ENCODE measurements at regions not wholly inside any gene's neighbourhood (a gene's known extent, or its start where the extent isn't known, plus 50 kb on each side); places are given as distances from the start of the nearest gene placed in this dataset.

DNA sequence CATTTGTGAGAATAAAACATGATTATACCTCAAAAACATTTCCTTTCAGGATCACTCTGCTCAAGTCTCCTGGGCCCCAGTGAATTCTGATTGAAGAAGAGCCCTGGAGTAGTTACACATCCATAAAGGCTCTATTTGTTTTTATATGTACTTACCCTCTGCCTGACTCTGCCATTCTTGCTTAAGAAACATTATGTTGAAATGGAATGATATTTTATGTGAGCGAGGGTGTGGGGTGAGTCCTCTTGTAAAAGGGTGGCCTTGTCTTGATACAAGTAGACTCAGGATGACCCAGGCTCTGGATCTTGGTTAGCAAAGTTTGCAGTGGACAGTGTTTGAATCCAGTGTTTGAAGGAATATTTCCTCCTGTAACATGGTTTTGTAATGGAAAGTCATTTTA lies 215.4 kb upstream of the PREP start:
- H3K27me3 Mint-ChIP-seq (ENCODE audit: low read depth, unreplicated experiment): no peaks in the 10 kb centered on the region
- Histone ChIP-seq H4K20me1 (ENCODE audit: insufficient read depth, low read length) (no peaks in the 10 kb centered on the region), H3K4me1 (ENCODE audit: insufficient read depth, low read length) (no peaks in the 10 kb centered on the region), H3K4me2 (ENCODE audit: low read length) (no peak overlapping the region), H2AFZ (ENCODE audit: low read depth, low read length) (no peak overlapping the region), H3K27me3 (ENCODE audit: insufficient read depth, low read length) (no peaks in the 10 kb centered on the region), H3K79me2 (ENCODE audit: insufficient read depth, low read length) (no peaks in the 10 kb centered on the region), H3K9ac (ENCODE audit: low read length) (no peak overlapping the region), H3K27ac (ENCODE audit: low read depth, low read length) (no peak overlapping the region), H3K9me3 (ENCODE audit: insufficient read depth, low read depth, low read length) (no peaks in the 10 kb centered on the region), H3K4me3 (ENCODE audit: insufficient read depth, low read depth, low read length) (no peak overlapping the region), H3K36me3 (ENCODE audit: insufficient read depth, low read length) (no peaks in the 10 kb centered on the region)
- H3K9me3 Mint-ChIP-seq (ENCODE audit: unreplicated experiment): peaks cover 14% of the 10 kb centered on the region
- no peak for TF ChIP-seq EZH2 (IDR thresholded peaks at IDR 0.05; ENCODE audit: insufficient read depth, low read length)
- TF ChIP-seq CTCF (IDR thresholded peaks at IDR 0.05; ENCODE audit: insufficient read depth, low read depth, low read length): no peak
- no peak overlapping the region for H3K27ac Mint-ChIP-seq (ENCODE audit: unreplicated experiment)
- FAIRE-seq (no peak), DNase-seq (ENCODE audit: low read depth) (no peak)
- no peaks in the 10 kb centered on the region for H3K4me1 Mint-ChIP-seq (ENCODE audit: low read depth, unreplicated experiment)
- H3K4me3 Mint-ChIP-seq (ENCODE audit: unreplicated experiment): no peak overlapping the region
- no peaks in the 10 kb centered on the region for H3K36me3 Mint-ChIP-seq (ENCODE audit: low read depth, unreplicated experiment)

- Histone ChIP-seq H2AFZ (ENCODE audit: low read depth, low read length) (no peak overlapping the region), H3K4me3 (ENCODE audit: insufficient read depth, low read depth, low read length) (no peak overlapping the region), H3K79me2 (ENCODE audit: insufficient read depth, low read length) (no peaks in the 10 kb centered on the region), H3K4me2 (ENCODE audit: low read length) (no peak overlapping the region), H3K27me3 (ENCODE audit: insufficient read depth, low read length) (no peaks in the 10 kb centered on the region), H3K9ac (ENCODE audit: low read length) (no peak overlapping the region), H3K9me3 (ENCODE audit: insufficient read depth, low read depth, low read length) (no peaks in the 10 kb centered on the region), H3K27ac (ENCODE audit: low read depth, low read length) (no peak overlapping the region), H3K4me1 (ENCODE audit: insufficient read depth, low read length) (no peaks in the 10 kb centered on the region), H4K20me1 (ENCODE audit: insufficient read depth, low read length) (no peaks in the 10 kb centered on the region), H3K36me3 (ENCODE audit: insufficient read depth, low read length) (no peaks in the 10 kb centered on the region)
- H3K36me3 Mint-ChIP-seq (ENCODE audit: low read depth, unreplicated experiment): no peaks in the 10 kb centered on the region
- no peak overlapping the region for H3K27ac Mint-ChIP-seq (ENCODE audit: unreplicated experiment)
- no peak for DNase-seq (ENCODE audit: low read depth)
- no peak for FAIRE-seq
- H3K4me1 Mint-ChIP-seq (ENCODE audit: low read depth, unreplicated experiment): peaks cover 3% of the 10 kb centered on the region
- peaks cover 14% of the 10 kb centered on the region for H3K9me3 Mint-ChIP-seq (ENCODE audit: unreplicated experiment)
- H3K27me3 Mint-ChIP-seq (ENCODE audit: low read depth, unreplicated experiment): no peaks in the 10 kb centered on the region
- TF ChIP-seq CTCF (IDR thresholded peaks at IDR 0.05; ENCODE audit: insufficient read depth, low read depth, low read length): no peak
- no peak for TF ChIP-seq EZH2 (IDR thresholded peaks at IDR 0.05; ENCODE audit: insufficient read depth, low read length)
- H3K4me3 Mint-ChIP-seq (ENCODE audit: unreplicated experiment): no peak overlapping the region
These were observed 213.6 kb upstream of the PREP start for GRCh38 chr6:105616521-105616920.

- peaks cover 10% of the 10 kb centered on the region for H3K9me3 Mint-ChIP-seq (ENCODE audit: unreplicated experiment)
- Histone ChIP-seq H3K27ac (ENCODE audit: low read depth, low read length) (no peak overlapping the region), H3K79me2 (ENCODE audit: insufficient read depth, low read length) (no peaks in the 10 kb centered on the region), H3K4me2 (ENCODE audit: low read length) (no peak overlapping the region), H3K4me3 (ENCODE audit: insufficient read depth, low read depth, low read length) (no peak overlapping the region), H3K36me3 (ENCODE audit: insufficient read depth, low read length) (no peaks in the 10 kb centered on the region), H2AFZ (ENCODE audit: low read depth, low read length) (no peak overlapping the region), H3K9ac (ENCODE audit: low read length) (no peak overlapping the region), H3K9me3 (ENCODE audit: insufficient read depth, low read depth, low read length) (no peaks in the 10 kb centered on the region), H3K4me1 (ENCODE audit: insufficient read depth, low read length) (peaks cover 21% of the 10 kb centered on the region), H3K27me3 (ENCODE audit: insufficient read depth, low read length) (no peaks in the 10 kb centered on the region), H4K20me1 (ENCODE audit: insufficient read depth, low read length) (no peaks in the 10 kb centered on the region)
- no peak for DNase-seq (ENCODE audit: low read depth)
- FAIRE-seq: no peak
- TF ChIP-seq CTCF (IDR thresholded peaks at IDR 0.05; ENCODE audit: insufficient read depth, low read depth, low read length): no peak
- H3K27me3 Mint-ChIP-seq (ENCODE audit: low read depth, unreplicated experiment): no peaks in the 10 kb centered on the region
- H3K36me3 Mint-ChIP-seq (ENCODE audit: low read depth, unreplicated experiment): no peaks in the 10 kb centered on the region
- peaks cover 38% of the 10 kb centered on the region for H3K4me1 Mint-ChIP-seq (ENCODE audit: low read depth, unreplicated experiment)
- H3K27ac Mint-ChIP-seq (ENCODE audit: unreplicated experiment): peak overlapping the region; percentile 2
- no peak overlapping the region for H3K4me3 Mint-ChIP-seq (ENCODE audit: unreplicated experiment)
These were observed 208.7 kb upstream of the PREP start for GRCh38 chr6:105611606-105612005.
